ENCODE measurements at regions not wholly inside any gene's neighbourhood (a gene's known extent, or its start where the extent isn't known, plus 50 kb on each side); places are given as distances from the start of the nearest gene placed in this dataset.

GRCh38 chrX:100512471-100512870, 72.3 kb upstream of the TNMD start:
- peak; percentile 20 for DNase-seq

GRCh38 chrX:100494646-100495370, 84.7 kb upstream of the PCDH19 start:
- no peak for DNase-seq

- DNase-seq: no peak
Measured at GRCh38 chrX:100491174-100491573, 81.1 kb upstream of the PCDH19 start.

GRCh38 chrX:100487795-100488194, 77.7 kb upstream of the PCDH19 start:
- DNase-seq: no peak

- no peak for DNase-seq
Measured at GRCh38 chrX:100484971-100485370, 74.9 kb upstream of the PCDH19 start.

GRCh38 chrX:100479329-100479728, 69.3 kb upstream of the PCDH19 start:
- DNase-seq: no peak

- DNase-seq: no peak
Measured at GRCh38 chrX:100478714-100479306, 68.7 kb upstream of the PCDH19 start.

GRCh38 chrX:100477958-100478357, 67.9 kb upstream of the PCDH19 start:
- DNase-seq: no peak

- no peak for DNase-seq
Measured at GRCh38 chrX:100477467-100477866, 67.4 kb upstream of the PCDH19 start.
